Daoy (cell line): ENCODE measurements at regions not wholly inside any gene's neighbourhood (a gene's known extent, or its start where the extent isn't known, plus 50 kb on each side); places are given as distances from the start of the nearest gene placed in this dataset.

Experiments
- DNase-seq: peaks from one replicate; pipeline ENCODE4 v3.0.0-alpha.2; 2015; ENCODE audit warnings: low read depth

GRCh38 chr14:58813745-58814144, 176.0 kb downstream of the DACT1 start:
- no peak for DNase-seq

GRCh38 chr14:58814466-58814865, 176.7 kb downstream of the DACT1 start:
- no peak for DNase-seq

DNA sequence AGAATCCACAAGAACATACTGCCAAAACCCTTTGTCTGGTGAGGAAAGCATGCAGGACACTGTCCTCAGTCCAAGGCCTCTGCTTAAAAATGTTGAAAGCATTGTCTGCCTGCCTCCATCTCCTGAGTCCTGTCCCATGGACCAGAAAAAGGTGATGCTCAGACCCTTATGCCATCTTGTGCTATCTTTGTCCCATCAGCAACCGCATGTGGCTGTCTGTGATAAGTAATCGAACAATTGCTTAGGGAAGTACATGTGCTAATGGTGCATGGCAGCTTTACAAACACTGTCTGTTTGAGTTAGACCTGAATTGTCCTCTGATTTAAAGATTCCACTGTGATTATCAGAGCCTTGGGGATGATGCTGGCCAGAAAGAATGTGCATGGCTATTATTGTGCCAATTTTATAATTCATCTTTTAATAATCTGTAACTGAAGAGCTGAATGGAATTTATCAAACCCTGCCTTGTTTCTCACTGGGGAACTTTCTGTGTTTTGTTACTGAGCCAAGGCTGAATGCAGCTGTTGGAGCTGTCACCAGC, 177.5 kb downstream of the DACT1 start:
- no peak for DNase-seq

DNA sequence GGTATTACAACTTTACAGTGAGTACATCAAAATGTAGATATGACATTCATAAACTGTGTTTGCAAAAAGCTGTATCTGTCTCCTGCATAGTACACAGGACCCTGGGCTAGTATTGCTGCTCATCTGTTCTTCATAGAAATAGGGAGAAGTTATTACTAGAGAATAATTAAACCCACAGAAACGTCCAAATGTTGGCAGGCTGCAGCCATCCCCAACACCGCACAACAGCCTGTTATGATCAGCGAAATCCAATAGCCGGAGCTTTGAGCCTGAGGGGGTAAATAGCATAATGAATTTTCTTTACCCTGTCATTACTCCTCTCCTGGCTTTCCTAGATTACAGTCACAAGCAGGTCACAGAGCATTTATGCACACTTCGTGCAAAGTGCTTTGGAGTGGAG, 178.0 kb downstream of the DACT1 start:
- no peak for DNase-seq

DNA sequence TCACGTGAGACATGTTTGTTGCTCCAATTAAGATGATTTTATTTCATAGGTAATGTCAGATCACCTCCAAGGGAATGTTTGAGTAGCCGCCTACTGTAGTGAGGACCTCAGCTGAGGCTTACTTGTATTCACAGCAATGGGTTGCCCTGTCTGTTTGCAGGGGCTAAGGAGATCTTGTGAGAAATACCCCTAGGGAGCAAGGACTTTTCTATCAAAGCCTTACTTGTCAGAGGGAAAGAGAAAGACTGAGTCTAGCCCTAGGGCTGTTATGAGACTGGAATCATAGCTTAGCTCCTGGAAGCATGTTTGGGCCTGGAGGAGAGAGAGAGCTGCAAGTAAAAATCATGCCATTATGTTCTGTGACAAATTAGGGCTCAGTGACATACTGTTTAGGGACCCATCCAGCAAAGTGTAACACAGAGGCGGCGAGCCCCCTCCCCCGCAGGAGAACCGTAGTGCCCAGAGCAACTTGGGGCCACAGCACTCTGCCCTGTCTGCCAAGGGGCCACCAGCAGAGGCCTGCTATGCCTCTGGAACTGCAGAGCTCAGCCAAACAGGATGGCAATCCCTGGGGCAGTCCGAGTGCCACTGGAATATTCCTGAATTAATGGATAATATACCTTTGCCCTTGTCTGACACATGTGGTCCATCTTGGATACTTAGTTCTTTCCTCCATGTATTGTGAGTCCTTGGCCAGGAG, 178.8 kb downstream of the DACT1 start:
- no peak for DNase-seq

- no peak for DNase-seq
These were observed 180.1 kb downstream of the DACT1 start for GRCh38 chr14:58817846-58818245.

DNA sequence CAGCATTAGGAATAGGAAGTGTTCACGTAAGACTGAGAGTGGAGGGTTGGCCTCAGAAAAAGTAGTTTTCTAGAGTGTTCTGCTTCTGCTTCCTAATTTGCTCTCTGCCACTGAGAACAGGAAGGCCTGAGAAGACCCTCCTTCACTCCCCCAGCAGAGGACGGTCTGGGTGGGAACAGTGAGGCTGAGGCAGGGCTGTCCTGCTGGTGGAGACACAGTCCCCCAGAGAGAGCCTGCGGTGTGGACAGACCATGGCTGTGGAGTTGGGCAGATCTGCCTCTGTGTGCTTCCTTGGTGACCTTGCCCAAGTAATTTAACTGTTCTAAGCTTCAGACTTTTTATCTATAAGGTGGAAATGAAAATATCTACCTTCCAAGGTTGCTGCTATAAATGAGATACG, 182.3 kb downstream of the DACT1 start:
- DNase-seq = no peak

DNA sequence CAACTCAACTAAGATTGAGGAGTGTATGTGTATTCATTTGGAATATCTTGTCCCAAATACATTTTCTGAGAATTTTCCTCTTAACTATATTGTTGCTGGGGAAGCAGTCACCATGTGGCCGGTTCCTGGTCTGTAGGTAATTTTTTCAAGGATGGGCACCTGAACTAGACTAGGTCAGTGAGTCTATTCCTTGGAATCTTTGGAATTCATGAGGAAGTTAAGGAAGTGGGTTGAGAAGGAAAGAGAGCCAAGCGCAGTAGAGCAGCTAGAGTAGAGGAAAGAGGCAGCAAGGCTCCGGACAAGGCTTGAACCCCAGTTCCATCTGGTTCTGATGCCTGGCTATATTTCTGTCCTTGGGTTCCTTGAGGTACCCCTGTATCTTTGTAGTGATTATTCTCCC, 183.7 kb downstream of the DACT1 start:
- no peak for DNase-seq

DNA sequence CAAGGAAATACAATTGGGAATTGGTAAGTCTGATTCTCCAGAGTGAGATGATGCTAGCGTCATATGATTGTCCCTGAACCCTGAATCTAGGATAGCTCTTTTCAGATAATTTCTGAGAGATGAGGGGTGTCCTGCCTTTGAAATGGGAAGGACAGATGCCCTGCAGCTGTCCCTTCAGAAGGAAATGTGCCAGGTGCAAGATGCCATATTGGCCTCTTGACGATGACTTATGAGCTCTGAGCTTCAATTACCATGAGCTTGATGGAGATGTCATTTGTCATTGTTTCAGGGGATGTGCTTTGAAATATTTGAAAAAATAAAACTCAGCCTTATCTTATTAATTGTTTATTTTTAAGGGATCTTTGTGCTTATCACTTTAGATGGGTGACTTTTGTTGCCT, 185.1 kb downstream of the DACT1 start:
- no peak for DNase-seq

- DNase-seq = no peak
These were observed 185.6 kb downstream of the DACT1 start for GRCh38 chr14:58823312-58823711.

- no peak for DNase-seq
These were observed 186.3 kb downstream of the DACT1 start for GRCh38 chr14:58824106-58824505.

- no peak for DNase-seq
These were observed 187.0 kb downstream of the DACT1 start for GRCh38 chr14:58824796-58825195.

- no peak for DNase-seq
These were observed 187.8 kb downstream of the DACT1 start for GRCh38 chr14:58825606-58826005.

GRCh38 chr14:58826845-58827686, 189.3 kb downstream of the DACT1 start:
- DNase-seq = no peak

DNA sequence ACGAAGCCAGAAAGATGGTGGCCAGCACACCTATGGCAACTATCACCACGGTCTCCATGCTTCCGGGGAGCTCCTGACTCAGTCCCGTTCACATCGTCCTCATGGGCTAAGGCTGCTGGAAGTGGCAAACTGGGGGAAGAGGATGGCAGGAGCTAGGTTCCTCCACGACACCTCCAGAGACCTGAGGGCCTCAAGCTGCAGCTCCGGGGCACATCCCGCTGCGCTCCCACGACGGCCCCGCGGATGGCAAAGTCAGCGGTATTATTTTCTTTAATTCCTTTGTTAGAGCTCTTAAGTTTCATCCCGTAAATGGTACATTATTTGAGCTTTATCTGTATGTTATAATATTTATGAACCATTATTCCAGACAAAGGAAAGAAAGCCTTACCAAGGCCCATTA, 190.5 kb downstream of the DACT1 start:
- no peak for DNase-seq

DNA sequence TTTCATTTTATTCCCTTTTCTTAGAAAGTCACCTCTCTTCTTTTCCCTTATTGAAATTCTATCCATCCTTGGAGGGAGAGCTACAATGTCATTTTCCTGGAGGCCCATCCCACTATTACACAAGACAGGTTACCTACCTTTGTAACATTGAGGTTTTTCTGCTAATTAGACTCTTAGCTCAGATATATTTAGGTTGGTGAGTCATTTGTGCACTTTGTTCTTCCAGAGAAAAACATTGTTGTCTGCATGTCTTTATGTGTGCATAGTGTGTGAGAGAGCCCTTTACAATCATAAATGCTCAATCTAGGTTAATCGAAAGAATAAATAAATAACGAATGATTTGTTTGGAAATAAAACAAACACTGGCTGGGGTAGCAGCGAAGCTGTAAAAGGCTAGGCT, 191.8 kb downstream of the DACT1 start:
- peak; percentile 61 for DNase-seq

GRCh38 chr14:58830121-58830520, 192.4 kb downstream of the DACT1 start:
- no peak for DNase-seq

DNA sequence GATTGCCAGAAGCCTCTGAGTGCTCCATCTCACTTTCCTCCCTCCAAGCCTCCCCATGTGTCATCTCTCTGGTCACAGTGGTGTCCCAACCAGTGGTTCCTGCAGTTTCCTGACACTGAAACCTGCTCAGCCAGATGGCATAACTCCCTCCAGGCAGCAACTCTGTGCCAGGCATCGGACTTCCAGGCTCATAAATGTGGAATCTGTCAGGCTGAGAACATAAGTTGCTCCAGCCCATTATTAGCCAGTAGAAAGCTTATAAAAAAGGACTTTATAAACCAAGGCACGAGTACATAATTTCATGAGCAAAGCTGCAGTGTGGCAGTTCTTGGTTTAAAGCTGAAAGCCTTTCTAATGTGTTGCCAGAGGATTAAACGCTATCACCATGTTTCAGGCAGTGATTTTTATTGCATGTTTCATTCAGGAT, 194.3 kb downstream of the DACT1 start:
- DNase-seq = no peak

GRCh38 chr14:58833634-58834378, 196.0 kb downstream of the DACT1 start:
- no peak for DNase-seq

DNA sequence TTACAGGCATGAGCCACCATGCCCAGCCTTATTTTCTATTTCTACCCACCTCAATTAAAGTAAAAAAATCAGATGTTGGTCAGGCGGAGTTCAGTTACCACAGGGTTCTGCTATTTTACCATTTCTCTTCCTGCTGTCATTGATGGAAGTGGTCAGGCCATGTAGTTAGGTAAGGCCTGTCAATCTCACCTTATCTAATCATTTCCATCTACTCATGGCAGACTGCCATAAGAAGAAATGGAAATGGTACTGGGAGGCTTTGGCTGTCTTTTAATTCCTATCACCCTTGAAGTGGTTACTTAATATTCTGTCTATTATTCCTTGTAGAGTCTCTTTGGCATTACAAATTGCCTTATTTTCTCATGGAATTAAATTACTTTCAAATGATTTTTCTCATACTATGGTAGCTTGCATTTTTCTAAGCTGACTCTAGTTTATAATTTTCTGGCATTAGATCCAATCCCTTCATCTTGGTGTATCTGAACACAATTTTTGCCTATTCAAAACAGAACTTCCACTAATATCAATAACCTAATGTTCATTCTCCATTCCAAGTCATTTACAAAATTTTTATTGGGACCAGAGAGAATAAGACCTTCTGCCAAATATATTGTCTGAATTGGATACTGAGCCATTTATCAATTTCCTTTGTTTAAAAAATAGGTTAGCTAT, 198.7 kb downstream of the DACT1 start:
- no peak for DNase-seq

DNA sequence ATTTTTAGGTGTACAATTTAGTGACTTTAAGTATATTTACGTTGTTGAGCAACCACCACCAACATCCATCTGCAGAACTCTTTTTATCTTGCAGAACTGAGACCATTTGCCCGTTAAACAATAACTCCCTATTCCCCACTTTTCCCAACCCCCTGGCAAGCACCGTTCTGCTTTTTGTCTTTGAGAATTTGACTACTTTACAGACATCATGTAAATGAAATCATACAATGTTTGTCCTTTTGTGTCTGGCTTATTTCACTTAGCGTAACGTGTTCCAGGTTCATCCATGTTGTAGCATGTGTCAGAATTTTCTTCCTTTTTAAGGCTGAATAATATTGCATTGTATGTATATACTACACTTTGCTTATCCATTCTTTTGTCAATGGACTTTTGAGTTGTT, 201.5 kb downstream of the DACT1 start:
- DNase-seq = no peak

GRCh38 chr14:58844544-58844943, 206.8 kb downstream of the DACT1 start:
- DNase-seq = no peak
